Uterus (tissue), 2 donors: ENCODE measurements at regions not wholly inside any gene's neighbourhood (a gene's known extent, or its start where the extent isn't known, plus 50 kb on each side); places are given as distances from the start of the nearest gene placed in this dataset.

Source experiments
- CTCF ChIP-seq, 4 experiments: fragments of 200-600 bp in 2 of 4; fragments of 450-650 bp in 2 of 4; sonication (generic) in 2 of 4; IDR thresholded peaks; one replicate each; pipeline ENCODE4 v1.5.1; 2016 to 2019; ENCODE audit warnings: antibody characterized with exemption in 4 of 4, mild to moderate bottlenecking in 2 of 4, moderate library complexity in 1 of 4
- POLR2A ChIP-seq, 2 donors: fragments of 450-650 bp; IDR thresholded peaks; one replicate each; pipeline ENCODE4 v1.6.1; 2016; ENCODE audit warnings: antibody characterized with exemption in 2 of 2, mild to moderate bottlenecking in 1 of 2, moderate library complexity in 1 of 2

DNA sequence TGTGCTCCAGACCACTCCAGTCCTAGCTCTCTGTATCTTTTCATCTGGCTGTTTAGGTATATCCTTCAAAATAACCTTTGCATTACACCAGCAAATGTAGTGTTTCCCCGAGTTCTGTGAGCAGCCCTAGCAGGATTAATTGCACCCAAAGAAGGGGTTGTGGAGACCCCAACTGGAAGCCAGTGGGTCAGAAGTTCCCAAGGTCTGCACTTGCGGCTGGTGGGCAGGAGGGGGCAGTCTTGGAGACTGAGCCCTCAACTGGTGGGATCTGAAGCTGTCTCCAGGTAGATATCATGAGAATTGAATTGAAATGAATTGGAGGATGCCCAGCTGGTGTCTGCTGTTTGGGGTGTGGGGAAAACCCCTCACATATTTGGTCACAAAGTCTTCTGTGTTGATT, 1485.3 kb upstream of the TENM3 start:
- no peak for TF ChIP-seq CTCF (IDR thresholded peaks at IDR 0.05)
- no peak for TF ChIP-seq POLR2A (IDR thresholded peaks at IDR 0.05)
